ENCODE measurements at regions not wholly inside any gene's neighbourhood (a gene's known extent, or its start where the extent isn't known, plus 50 kb on each side); places are given as distances from the start of the nearest gene placed in this dataset.

DNA sequence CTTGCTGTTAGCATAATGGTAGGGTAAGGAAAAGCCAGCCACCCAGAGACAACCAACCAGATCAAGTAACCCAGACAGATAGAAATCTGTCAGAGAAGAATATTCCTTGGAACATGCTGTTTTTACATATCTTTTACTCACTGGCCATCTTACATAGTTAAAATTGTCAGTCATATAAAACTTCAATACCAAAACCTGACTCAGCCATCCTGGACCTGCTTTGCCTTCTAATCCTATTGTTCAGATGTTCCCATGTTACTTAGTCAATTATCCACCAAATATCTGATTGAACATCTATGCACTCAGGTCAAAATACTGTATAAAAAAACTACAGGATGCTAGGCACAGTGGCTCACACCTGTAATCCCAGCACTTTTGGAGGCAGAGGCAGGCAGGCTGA is 466.5 kb upstream of the NRP1 start:
- no peaks in the 10 kb centered on the region for H4K20me1 ChIP-seq (ENCODE audit: control insufficient read depth, insufficient read depth, low read depth, low read length)
- H3F3A ChIP-seq (ENCODE audit: control insufficient read depth, insufficient read depth), result no peaks in the 10 kb centered on the region
- TF ChIP-seq EZH2phosphoT487 (IDR thresholded peaks at IDR 0.05; ENCODE audit: borderline replicate concordance, low read length), result no peak
- TF ChIP-seq, protein P1, sequence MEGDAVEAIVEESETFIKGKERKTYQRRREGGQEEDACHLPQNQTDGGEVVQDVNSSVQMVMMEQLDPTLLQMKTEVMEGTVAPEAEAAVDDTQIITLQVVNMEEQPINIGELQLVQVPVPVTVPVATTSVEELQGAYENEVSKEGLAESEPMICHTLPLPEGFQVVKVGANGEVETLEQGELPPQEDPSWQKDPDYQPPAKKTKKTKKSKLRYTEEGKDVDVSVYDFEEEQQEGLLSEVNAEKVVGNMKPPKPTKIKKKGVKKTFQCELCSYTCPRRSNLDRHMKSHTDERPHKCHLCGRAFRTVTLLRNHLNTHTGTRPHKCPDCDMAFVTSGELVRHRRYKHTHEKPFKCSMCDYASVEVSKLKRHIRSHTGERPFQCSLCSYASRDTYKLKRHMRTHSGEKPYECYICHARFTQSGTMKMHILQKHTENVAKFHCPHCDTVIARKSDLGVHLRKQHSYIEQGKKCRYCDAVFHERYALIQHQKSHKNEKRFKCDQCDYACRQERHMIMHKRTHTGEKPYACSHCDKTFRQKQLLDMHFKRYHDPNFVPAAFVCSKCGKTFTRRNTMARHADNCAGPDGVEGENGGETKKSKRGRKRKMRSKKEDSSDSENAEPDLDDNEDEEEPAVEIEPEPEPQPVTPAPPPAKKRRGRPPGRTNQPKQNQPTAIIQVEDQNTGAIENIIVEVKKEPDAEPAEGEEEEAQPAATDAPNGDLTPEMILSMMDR (IDR thresholded peaks at IDR 0.05; ENCODE audit: low read depth, low read length, poor library complexity, severe bottlenecking), result no peak
- H3K9me2 ChIP-seq (replicated peaks; ENCODE audit: control insufficient read depth, low read length), result no peaks in the 10 kb centered on the region
- H3K27me3 ChIP-seq (ENCODE audit: control insufficient read depth, low read length), result no peaks in the 10 kb centered on the region
- no peaks in the 10 kb centered on the region for H3K79me2 ChIP-seq (ENCODE audit: control insufficient read depth, low read length)
- H3K36me3 ChIP-seq (ENCODE audit: control insufficient read depth, low read length), result no peaks in the 10 kb centered on the region
- no peak overlapping the region for H3K27ac ChIP-seq (ENCODE audit: low read depth, low read length)
- H3K4me3 ChIP-seq (ENCODE audit: low read length), result no peak overlapping the region
- H3K9me3 ChIP-seq (ENCODE audit: control insufficient read depth, insufficient read depth, low read length), result no peaks in the 10 kb centered on the region
- no peaks in the 10 kb centered on the region for H3K4me1 ChIP-seq (ENCODE audit: control insufficient read depth, low read length)
- no peak overlapping the region for H3K4me2 ChIP-seq (ENCODE audit: low read length)

DNA sequence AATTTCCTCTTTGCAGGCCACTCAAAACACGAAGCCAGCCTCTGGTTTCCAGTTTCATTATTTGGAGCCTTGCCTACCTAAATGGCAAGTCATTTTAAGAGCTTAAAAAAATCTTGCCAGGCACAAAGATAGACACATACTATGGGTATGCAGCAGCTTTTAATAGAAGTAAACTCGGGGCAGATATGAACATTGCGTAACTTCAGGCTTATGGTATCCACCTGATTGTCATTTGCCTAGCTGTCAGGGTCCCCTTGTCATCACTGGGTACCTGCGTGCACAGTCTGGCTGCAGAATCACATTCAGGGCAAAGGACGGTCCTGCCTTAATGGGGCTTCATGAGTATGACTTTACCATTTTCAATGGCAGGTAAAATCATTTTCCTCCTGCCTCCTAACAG is 466.1 kb upstream of the NRP1 start:
- TF ChIP-seq EZH2phosphoT487 (IDR thresholded peaks at IDR 0.05; ENCODE audit: borderline replicate concordance, low read length), result no peak
- TF ChIP-seq, protein P1 (IDR thresholded peaks at IDR 0.05; ENCODE audit: low read depth, low read length, poor library complexity, severe bottlenecking), result no peak
- Histone ChIP-seq H3K4me1 (ENCODE audit: control insufficient read depth, low read length) (no peaks in the 10 kb centered on the region), H3K9me3 (ENCODE audit: control insufficient read depth, insufficient read depth, low read length) (no peaks in the 10 kb centered on the region), H3K9me2 (replicated peaks; ENCODE audit: control insufficient read depth, low read length) (no peaks in the 10 kb centered on the region), H3K4me3 (ENCODE audit: low read length) (no peak overlapping the region), H3K79me2 (ENCODE audit: control insufficient read depth, low read length) (no peaks in the 10 kb centered on the region), H3K27ac (ENCODE audit: low read depth, low read length) (no peak overlapping the region), H3K36me3 (ENCODE audit: control insufficient read depth, low read length) (no peaks in the 10 kb centered on the region), H3K27me3 (ENCODE audit: control insufficient read depth, low read length) (no peaks in the 10 kb centered on the region), H3F3A (ENCODE audit: control insufficient read depth, insufficient read depth) (no peaks in the 10 kb centered on the region), H3K4me2 (ENCODE audit: low read length) (no peak overlapping the region), H4K20me1 (ENCODE audit: control insufficient read depth, insufficient read depth, low read depth, low read length) (no peaks in the 10 kb centered on the region)

GRCh38 chr10:33799944-33800323 is 465.5 kb upstream of the NRP1 start:
- H3K27me3 ChIP-seq (ENCODE audit: control insufficient read depth, low read length), result no peaks in the 10 kb centered on the region
- H3K9me2 ChIP-seq (replicated peaks; ENCODE audit: control insufficient read depth, low read length), result no peaks in the 10 kb centered on the region
- H3K4me3 ChIP-seq (ENCODE audit: low read length), result no peak overlapping the region
- no peaks in the 10 kb centered on the region for H3K4me1 ChIP-seq (ENCODE audit: control insufficient read depth, low read length)
- H3K9me3 ChIP-seq (ENCODE audit: control insufficient read depth, insufficient read depth, low read length), result no peaks in the 10 kb centered on the region
- H3K27ac ChIP-seq (ENCODE audit: low read depth, low read length), result no peak overlapping the region
- H3K4me2 ChIP-seq (ENCODE audit: low read length), result no peak overlapping the region
- no peaks in the 10 kb centered on the region for H4K20me1 ChIP-seq (ENCODE audit: control insufficient read depth, insufficient read depth, low read depth, low read length)
- H3K79me2 ChIP-seq (ENCODE audit: control insufficient read depth, low read length), result no peaks in the 10 kb centered on the region
- H3K36me3 ChIP-seq (ENCODE audit: control insufficient read depth, low read length), result no peaks in the 10 kb centered on the region
- TF ChIP-seq, protein P1 (IDR thresholded peaks at IDR 0.05; ENCODE audit: low read depth, low read length, poor library complexity, severe bottlenecking), result no peak
- H3F3A ChIP-seq (ENCODE audit: control insufficient read depth, insufficient read depth), result no peaks in the 10 kb centered on the region
